Caco-2 (cell line): ENCODE measurements at regions not wholly inside any gene's neighbourhood (a gene's known extent, or its start where the extent isn't known, plus 50 kb on each side); places are given as distances from the start of the nearest gene placed in this dataset.

Experiments
- BruUV-seq: library from RNA; stranded (reverse); fragments of 400-500 nt; replicated peaks from 2 replicates; lab custom pipeline; 2021; lab: Mats Ljungman, UMichigan
- CTCF ChIA-PET: fragments of 300-600 bp; sonication (Branson Sonifier 250); formaldehyde crosslinking; loops from one replicate; lab custom pipeline; 2022; ENCODE audit warnings: antibody characterized with exemption; lab: Charles Lee
- POLR2A ChIA-PET: fragments of 300-600 bp; sonication (Branson Sonifier 250); formaldehyde crosslinking; loops from one replicate; lab custom pipeline; 2022; ENCODE audit warnings: antibody characterized with exemption; lab: Charles Lee
- DNase-seq, 2 experiments: peaks; one replicate each; pipeline versions ENCODE4 v3.0.0 to v3.0.0-alpha.2; 2020 to 2022
- H3K27me3 ChIP-seq: replicated peaks from 2 replicates; pipeline ENCODE4 v1.6.0; 2011; ENCODE audit warnings: low read length; ENCODE audit not compliant: control insufficient read depth, insufficient read depth
- H3K36me3 ChIP-seq: 2 replicates; pipeline ENCODE4 v1.5.1; 2011; ENCODE audit warnings: low read length; ENCODE audit not compliant: control insufficient read depth, insufficient read depth
- H3K4me1 ChIP-seq: fragments of 250-450 bp; sonication (Bioruptor Pico); 2 replicates; pipeline ENCODE4 v1.5.1; 2020; ENCODE audit warnings: mild to moderate bottlenecking
- H3K4me3 ChIP-seq: 2 replicates; pipeline ENCODE4 v1.5.1; 2011; ENCODE audit warnings: low read depth, mild to moderate bottlenecking, control low read depth, low read length
- H3K9me3 ChIP-seq: fragments of 250-450 bp; sonication (Bioruptor Pico); 2 replicates; pipeline ENCODE4 v1.5.1; 2020; ENCODE audit warnings: mild to moderate bottlenecking, moderate library complexity
- H3K27ac Mint-ChIP-seq: one replicate; pipeline ENCODE4 v1.8.0; 2022; ENCODE audit warnings: mixed read lengths; ENCODE audit not compliant: unreplicated experiment
- H3K27me3 Mint-ChIP-seq: one replicate; pipeline ENCODE4 v1.8.0; 2022; ENCODE audit warnings: mixed read lengths; ENCODE audit not compliant: insufficient read depth, unreplicated experiment
- H3K36me3 Mint-ChIP-seq: one replicate; pipeline ENCODE4 v1.8.0; 2022; ENCODE audit warnings: mild to moderate bottlenecking, mixed read lengths; ENCODE audit not compliant: insufficient read depth, unreplicated experiment
- H3K4me1 Mint-ChIP-seq: one replicate; pipeline ENCODE4 v1.8.0; 2022; ENCODE audit warnings: low read depth, mixed read lengths; ENCODE audit not compliant: unreplicated experiment
- H3K4me3 Mint-ChIP-seq: one replicate; pipeline ENCODE4 v1.8.0; 2022; ENCODE audit warnings: mild to moderate bottlenecking, moderate library complexity, mixed read lengths; ENCODE audit not compliant: unreplicated experiment
- H3K9me3 Mint-ChIP-seq: one replicate; pipeline ENCODE4 v1.8.0; 2022; ENCODE audit warnings: mixed read lengths; ENCODE audit not compliant: unreplicated experiment
- intact Hi-C: fragments of 100-400 bp; cut with micrococcal nuclease; formaldehyde crosslinking; loops from one replicate; pipeline ENCODE4 v1.10.0; 2022; ENCODE audit not compliant: unreplicated experiment
- TF ChIP-seq, protein P1 (sequence below), 2 experiments: fragments of 200-600 bp in 1 of 2; IDR thresholded peaks; 1 replicate in 1 of 2; 2 replicates in 1 of 2; pipeline versions ENCODE4 v1.5.1 to v1.8.0; 2011 to 2022; ENCODE audit warnings: antibody characterized with exemption in 1 of 2, control low read depth in 1 of 2, inconsistent platforms in 1 of 2, low read depth in 1 of 2, low read length in 1 of 2, mild to moderate bottlenecking in 1 of 2, moderate library complexity in 1 of 2; ENCODE audit not compliant: insufficient read depth in 1 of 2, severe bottlenecking in 1 of 2, unreplicated experiment in 1 of 2

DNA sequence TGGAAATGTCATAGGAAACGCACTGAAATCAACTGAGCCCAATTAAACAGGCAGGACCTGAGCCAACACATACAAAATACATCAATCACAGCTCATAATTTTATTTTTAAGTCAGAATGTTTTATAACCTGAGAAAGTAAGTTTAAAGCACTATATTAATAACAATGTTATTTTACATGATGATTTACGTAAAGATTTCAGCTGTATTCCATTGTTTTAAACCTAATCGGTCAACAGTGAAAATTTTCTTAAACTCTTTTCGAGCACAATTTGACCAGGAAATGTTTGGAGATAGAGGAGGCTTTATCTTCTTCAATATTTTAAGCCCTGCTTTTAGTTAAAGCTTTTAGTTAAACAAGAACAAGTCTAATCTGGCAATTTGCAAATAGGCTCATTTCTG is 201.8 kb upstream of the TOX3 start:
- Histone ChIP-seq H3K27me3 (no peaks in the 10 kb centered on the region), H3K4me3 (no peak overlapping the region), H3K9me3 (no peaks in the 10 kb centered on the region), H3K36me3 (no peaks in the 10 kb centered on the region; the same call in 1 of the 2 replicates), H3K4me1 (no peaks in the 10 kb centered on the region)
- intact Hi-C loops = no loop called here
- no peak for DNase-seq
- POLR2A ChIA-PET = no interaction called here
- Mint-ChIP-seq H3K4me3 (no peak overlapping the region), H3K36me3 (no peaks in the 10 kb centered on the region), H3K27ac (no peak overlapping the region), H3K27me3 (peaks cover 6% of the 10 kb centered on the region), H3K4me1 (no peaks in the 10 kb centered on the region), H3K9me3 (no peaks in the 10 kb centered on the region)
- no TSS peak for BruUV-seq
- TF ChIP-seq, protein P1, sequence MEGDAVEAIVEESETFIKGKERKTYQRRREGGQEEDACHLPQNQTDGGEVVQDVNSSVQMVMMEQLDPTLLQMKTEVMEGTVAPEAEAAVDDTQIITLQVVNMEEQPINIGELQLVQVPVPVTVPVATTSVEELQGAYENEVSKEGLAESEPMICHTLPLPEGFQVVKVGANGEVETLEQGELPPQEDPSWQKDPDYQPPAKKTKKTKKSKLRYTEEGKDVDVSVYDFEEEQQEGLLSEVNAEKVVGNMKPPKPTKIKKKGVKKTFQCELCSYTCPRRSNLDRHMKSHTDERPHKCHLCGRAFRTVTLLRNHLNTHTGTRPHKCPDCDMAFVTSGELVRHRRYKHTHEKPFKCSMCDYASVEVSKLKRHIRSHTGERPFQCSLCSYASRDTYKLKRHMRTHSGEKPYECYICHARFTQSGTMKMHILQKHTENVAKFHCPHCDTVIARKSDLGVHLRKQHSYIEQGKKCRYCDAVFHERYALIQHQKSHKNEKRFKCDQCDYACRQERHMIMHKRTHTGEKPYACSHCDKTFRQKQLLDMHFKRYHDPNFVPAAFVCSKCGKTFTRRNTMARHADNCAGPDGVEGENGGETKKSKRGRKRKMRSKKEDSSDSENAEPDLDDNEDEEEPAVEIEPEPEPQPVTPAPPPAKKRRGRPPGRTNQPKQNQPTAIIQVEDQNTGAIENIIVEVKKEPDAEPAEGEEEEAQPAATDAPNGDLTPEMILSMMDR (IDR thresholded peaks at IDR 0.05; ENCODE audit: insufficient read depth in 1 of 2, low read depth in 1 of 2, low read length in 1 of 2, severe bottlenecking in 1 of 2, unreplicated experiment in 1 of 2) = no peak
- CTCF ChIA-PET = no interaction called here

DNA sequence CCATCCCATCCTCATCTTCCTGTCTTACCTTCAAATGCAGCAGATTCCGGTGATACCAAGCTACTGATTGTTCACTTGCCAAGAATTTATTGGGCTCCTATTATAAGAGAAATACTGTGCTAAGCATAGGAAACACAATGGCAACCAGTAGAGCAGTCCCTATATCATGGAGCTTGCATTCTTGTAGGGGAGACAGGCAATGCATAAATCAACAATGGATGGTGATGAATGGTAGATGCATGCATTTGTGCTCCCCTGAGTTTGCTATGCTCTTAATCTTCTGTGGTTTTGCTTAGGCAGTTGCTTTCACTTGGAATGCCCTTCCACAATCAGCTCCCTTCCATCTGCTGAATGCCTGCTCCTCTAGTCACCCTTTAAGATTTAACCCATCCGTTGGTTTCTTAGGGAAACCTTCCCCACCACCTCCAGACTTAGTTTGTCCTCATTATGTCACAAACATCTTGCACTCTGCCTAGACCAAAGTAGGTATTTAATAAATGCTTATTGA is 200.2 kb upstream of the TOX3 start:
- H3K27me3 Mint-ChIP-seq = peaks cover 6% of the 10 kb centered on the region
- TF ChIP-seq, protein P1 (IDR thresholded peaks at IDR 0.05; ENCODE audit: insufficient read depth in 1 of 2, low read depth in 1 of 2, low read length in 1 of 2, severe bottlenecking in 1 of 2, unreplicated experiment in 1 of 2) = no peak
- Histone ChIP-seq H3K36me3 (no peaks in the 10 kb centered on the region; the same call in 1 of the 2 replicates), H3K4me1 (no peaks in the 10 kb centered on the region), H3K27me3 (no peaks in the 10 kb centered on the region), H3K4me3 (no peak overlapping the region), H3K9me3 (no peaks in the 10 kb centered on the region)
- BruUV-seq = no TSS peak
- H3K4me3 Mint-ChIP-seq = no peak overlapping the region
- ChIA-PET POLR2A (no interaction called here), CTCF (no interaction called here)
- H3K36me3 Mint-ChIP-seq = no peaks in the 10 kb centered on the region
- no peak overlapping the region for H3K27ac Mint-ChIP-seq
- no peaks in the 10 kb centered on the region for H3K4me1 Mint-ChIP-seq
- no peaks in the 10 kb centered on the region for H3K9me3 Mint-ChIP-seq
- no peak for DNase-seq
- intact Hi-C loops = no loop called here

DNA sequence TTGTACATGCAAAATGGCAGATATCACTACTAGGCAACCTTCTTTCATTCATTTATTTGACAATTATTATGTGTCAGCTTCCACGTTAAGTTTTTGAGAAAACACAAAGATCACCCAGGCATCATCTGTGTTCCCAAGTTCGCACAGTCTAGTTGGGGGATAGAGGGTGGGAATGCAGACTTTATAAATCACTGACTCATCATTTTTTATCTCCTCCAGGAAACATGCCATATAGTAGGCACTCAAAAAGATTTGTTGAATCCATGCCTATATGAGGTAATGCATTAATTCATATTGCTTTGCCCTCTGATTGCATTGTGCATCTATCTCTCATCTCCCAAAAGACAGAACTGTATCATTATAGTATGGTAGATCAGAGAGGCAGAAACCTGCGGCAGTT is 196.8 kb upstream of the TOX3 start:
- CTCF ChIA-PET = no interaction called here
- POLR2A ChIA-PET = no interaction called here

More for the DNA sequence above, 196.8 kb upstream of the TOX3 start:
- H3K9me3 ChIP-seq = no peaks in the 10 kb centered on the region
- BruUV-seq = no TSS peak
- H3K4me3 ChIP-seq = no peak overlapping the region
- Mint-ChIP-seq H3K9me3 (peaks cover 10% of the 10 kb centered on the region), H3K27me3 (peaks cover 8% of the 10 kb centered on the region), H3K36me3 (no peaks in the 10 kb centered on the region), H3K27ac (no peak overlapping the region), H3K4me1 (no peaks in the 10 kb centered on the region), H3K4me3 (no peak overlapping the region)
- H3K27me3 ChIP-seq = no peaks in the 10 kb centered on the region
- intact Hi-C loops = no loop called here
- H3K4me1 ChIP-seq = no peaks in the 10 kb centered on the region
- no peak for DNase-seq
- no peaks in the 10 kb centered on the region; the same call in 1 of the 2 replicates for H3K36me3 ChIP-seq
- TF ChIP-seq, protein P1 (IDR thresholded peaks at IDR 0.05; ENCODE audit: insufficient read depth in 1 of 2, low read depth in 1 of 2, low read length in 1 of 2, severe bottlenecking in 1 of 2, unreplicated experiment in 1 of 2) = no peak
